ENCODE measurements at regions not wholly inside any gene's neighbourhood (a gene's known extent, or its start where the extent isn't known, plus 50 kb on each side); places are given as distances from the start of the nearest gene placed in this dataset.

DNA sequence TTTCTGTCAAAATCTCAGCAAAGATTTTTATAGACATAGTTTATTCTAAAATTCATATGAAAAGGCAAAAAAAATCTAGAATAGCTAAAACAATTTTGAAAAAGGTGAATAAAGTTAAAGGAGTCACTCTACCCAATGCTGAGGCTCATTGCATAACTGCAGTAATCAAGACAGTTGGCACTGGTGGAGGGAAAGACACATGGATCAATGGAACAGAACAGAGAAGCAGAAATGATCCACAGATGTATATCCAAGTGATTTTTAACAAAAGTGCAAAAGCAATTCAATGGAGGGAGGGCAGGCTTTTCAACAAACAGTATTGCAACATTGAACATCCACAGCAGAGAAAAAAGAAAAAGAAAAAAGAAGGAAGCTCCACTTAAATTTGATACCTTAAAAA, 162.8 kb downstream of the RBM43 start:
- H3K9me3 ChIP-seq (ENCODE audit: control insufficient read depth, insufficient read depth, low read depth, low read length) = no peaks in the 10 kb centered on the region
- TF ChIP-seq MZF1 (tag by site-specific recombination; IDR thresholded peaks at IDR 0.05; ENCODE audit: borderline replicate concordance) = no peak
- TF ChIP-seq ZNF311 (tag by site-specific recombination; IDR thresholded peaks at IDR 0.05; ENCODE audit: borderline replicate concordance) = no peak
- TF ChIP-seq ZNF660 (tag by site-specific recombination; IDR thresholded peaks at IDR 0.05) = no peak
- no peak for TF ChIP-seq KLF10 (tag by site-specific recombination; IDR thresholded peaks at IDR 0.05)
- no peak for TF ChIP-seq ZNF792 (tag by site-specific recombination; IDR thresholded peaks at IDR 0.05)
- H3K4me1 ChIP-seq (ENCODE audit: control insufficient read depth, insufficient read depth, low read length) = no peaks in the 10 kb centered on the region
- ChIA-PET POLR2A (no interaction called here), CTCF (no interaction called here)
- H3K36me3 ChIP-seq (ENCODE audit: control insufficient read depth in 2 of 2, insufficient read depth in 1 of 2, low read length in 2 of 2) = no peaks in the 10 kb centered on the region
- no peak overlapping the region for H3K27ac ChIP-seq (ENCODE audit: extremely low read depth, low read depth, low read length)
- no peak overlapping the region for H3K4me3 ChIP-seq (ENCODE audit: low read depth, low read length)

DNA sequence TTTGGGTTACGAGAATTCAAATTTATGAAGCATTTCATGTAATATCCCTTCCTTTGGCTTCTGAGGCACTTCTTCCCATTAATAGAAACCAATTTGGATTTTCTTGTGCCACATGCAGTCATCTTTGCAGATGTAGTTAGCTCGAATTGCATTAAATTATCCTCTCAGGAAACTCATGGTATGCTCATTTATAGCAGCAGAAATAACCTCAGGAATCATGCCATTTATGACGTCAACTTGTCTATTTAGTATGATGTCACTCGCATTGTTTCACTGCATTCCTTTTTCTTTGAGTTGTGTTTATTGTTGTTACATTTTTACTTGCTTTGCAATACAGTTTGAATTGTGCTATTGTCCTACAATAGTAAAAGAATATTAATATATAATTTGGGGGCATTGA, 163.8 kb downstream of the RBM43 start:
- ChIA-PET CTCF (no interaction called here), POLR2A (no interaction called here)
- no peak overlapping the region for H3K27ac ChIP-seq (ENCODE audit: extremely low read depth, low read depth, low read length)
- no peaks in the 10 kb centered on the region for H3K36me3 ChIP-seq (ENCODE audit: control insufficient read depth in 2 of 2, insufficient read depth in 1 of 2, low read length in 2 of 2)
- TF ChIP-seq ZBTB21 (tag by site-specific recombination; IDR thresholded peaks at IDR 0.05) (0 out of 2 replicates have a peak, but pooled peaks have one; percentile 15), GLIS2 (tag by site-specific recombination; IDR thresholded peaks at IDR 0.05) (no peak), ZIC2 (tag by site-specific recombination; IDR thresholded peaks at IDR 0.05) (no peak), ZNF561 (tag by site-specific recombination; IDR thresholded peaks at IDR 0.05; ENCODE audit: borderline replicate concordance) (no peak)
- TF ChIP-seq, protein P1, sequence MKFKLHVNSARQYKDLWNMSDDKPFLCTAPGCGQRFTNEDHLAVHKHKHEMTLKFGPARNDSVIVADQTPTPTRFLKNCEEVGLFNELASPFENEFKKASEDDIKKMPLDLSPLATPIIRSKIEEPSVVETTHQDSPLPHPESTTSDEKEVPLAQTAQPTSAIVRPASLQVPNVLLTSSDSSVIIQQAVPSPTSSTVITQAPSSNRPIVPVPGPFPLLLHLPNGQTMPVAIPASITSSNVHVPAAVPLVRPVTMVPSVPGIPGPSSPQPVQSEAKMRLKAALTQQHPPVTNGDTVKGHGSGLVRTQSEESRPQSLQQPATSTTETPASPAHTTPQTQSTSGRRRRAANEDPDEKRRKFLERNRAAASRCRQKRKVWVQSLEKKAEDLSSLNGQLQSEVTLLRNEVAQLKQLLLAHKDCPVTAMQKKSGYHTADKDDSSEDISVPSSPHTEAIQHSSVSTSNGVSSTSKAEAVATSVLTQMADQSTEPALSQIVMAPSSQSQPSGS (tag by site-specific recombination; IDR thresholded peaks at IDR 0.05; ENCODE audit: low read depth) = peak; percentile 74
- TF ChIP-seq, protein P2, sequence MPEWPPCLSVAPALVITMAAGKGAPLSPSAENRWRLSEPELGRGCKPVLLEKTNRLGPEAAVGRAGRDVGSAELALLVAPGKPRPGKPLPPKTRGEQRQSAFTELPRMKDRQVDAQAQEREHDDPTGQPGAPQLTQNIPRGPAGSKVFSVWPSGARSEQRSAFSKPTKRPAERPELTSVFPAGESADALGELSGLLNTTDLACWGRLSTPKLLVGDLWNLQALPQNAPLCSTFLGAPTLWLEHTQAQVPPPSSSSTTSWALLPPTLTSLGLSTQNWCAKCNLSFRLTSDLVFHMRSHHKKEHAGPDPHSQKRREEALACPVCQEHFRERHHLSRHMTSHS (tag by site-specific recombination; IDR thresholded peaks at IDR 0.05) = no peak
- no peak overlapping the region for H3K4me3 ChIP-seq (ENCODE audit: low read depth, low read length)
- H3K4me1 ChIP-seq (ENCODE audit: control insufficient read depth, insufficient read depth, low read length) = no peaks in the 10 kb centered on the region
- H3K9me3 ChIP-seq (ENCODE audit: control insufficient read depth, insufficient read depth, low read depth, low read length) = no peaks in the 10 kb centered on the region

DNA sequence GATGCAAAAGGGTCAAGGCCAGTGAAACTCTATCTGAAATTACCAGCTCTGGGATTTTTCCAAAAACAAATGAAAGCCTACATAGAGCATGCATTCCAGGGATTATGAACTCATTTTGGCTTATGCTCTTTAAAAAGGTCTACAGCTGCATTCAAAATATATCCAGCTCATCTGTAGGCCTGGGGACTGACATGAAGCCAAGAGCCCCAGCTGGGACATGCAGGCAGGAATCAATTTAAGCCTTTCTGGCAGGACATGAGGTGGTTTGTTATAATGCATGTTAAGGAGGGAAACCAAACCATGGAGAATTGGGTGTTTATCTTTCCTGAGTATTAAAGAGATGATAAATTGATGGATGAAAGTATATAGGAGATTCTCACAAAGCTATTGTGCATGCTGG, 164.5 kb downstream of the RBM43 start:
- Histone ChIP-seq H3K27ac (ENCODE audit: extremely low read depth, low read depth, low read length) (no peak overlapping the region), H3K36me3 (ENCODE audit: control insufficient read depth in 2 of 2, insufficient read depth in 1 of 2, low read length in 2 of 2) (no peaks in the 10 kb centered on the region), H3K4me3 (ENCODE audit: low read depth, low read length) (no peak overlapping the region), H3K4me1 (ENCODE audit: control insufficient read depth, insufficient read depth, low read length) (no peaks in the 10 kb centered on the region), H3K9me3 (ENCODE audit: control insufficient read depth, insufficient read depth, low read depth, low read length) (no peaks in the 10 kb centered on the region)
- ChIA-PET CTCF (no interaction called here), POLR2A (no interaction called here)
- no peak for TF ChIP-seq ZFHX2 (tag by site-specific recombination; conservative IDR thresholded peaks at IDR 0.05)
- TF ChIP-seq ZNF544 (tag by site-specific recombination; IDR thresholded peaks at IDR 0.05) = no peak
- TF ChIP-seq, protein P3, sequence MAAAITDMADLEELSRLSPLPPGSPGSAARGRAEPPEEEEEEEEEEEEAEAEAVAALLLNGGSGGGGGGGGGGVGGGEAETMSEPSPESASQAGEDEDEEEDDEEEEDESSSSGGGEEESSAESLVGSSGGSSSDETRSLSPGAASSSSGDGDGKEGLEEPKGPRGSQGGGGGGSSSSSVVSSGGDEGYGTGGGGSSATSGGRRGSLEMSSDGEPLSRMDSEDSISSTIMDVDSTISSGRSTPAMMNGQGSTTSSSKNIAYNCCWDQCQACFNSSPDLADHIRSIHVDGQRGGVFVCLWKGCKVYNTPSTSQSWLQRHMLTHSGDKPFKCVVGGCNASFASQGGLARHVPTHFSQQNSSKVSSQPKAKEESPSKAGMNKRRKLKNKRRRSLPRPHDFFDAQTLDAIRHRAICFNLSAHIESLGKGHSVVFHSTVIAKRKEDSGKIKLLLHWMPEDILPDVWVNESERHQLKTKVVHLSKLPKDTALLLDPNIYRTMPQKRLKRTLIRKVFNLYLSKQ (tag by site-specific recombination; IDR thresholded peaks at IDR 0.05; ENCODE audit: borderline replicate concordance) = no peak
- no peak for TF ChIP-seq ZBTB17 (tag by site-specific recombination; IDR thresholded peaks at IDR 0.05)
- TF ChIP-seq ZNF792 (tag by site-specific recombination; IDR thresholded peaks at IDR 0.05) = no peak
- TF ChIP-seq, protein P4, sequence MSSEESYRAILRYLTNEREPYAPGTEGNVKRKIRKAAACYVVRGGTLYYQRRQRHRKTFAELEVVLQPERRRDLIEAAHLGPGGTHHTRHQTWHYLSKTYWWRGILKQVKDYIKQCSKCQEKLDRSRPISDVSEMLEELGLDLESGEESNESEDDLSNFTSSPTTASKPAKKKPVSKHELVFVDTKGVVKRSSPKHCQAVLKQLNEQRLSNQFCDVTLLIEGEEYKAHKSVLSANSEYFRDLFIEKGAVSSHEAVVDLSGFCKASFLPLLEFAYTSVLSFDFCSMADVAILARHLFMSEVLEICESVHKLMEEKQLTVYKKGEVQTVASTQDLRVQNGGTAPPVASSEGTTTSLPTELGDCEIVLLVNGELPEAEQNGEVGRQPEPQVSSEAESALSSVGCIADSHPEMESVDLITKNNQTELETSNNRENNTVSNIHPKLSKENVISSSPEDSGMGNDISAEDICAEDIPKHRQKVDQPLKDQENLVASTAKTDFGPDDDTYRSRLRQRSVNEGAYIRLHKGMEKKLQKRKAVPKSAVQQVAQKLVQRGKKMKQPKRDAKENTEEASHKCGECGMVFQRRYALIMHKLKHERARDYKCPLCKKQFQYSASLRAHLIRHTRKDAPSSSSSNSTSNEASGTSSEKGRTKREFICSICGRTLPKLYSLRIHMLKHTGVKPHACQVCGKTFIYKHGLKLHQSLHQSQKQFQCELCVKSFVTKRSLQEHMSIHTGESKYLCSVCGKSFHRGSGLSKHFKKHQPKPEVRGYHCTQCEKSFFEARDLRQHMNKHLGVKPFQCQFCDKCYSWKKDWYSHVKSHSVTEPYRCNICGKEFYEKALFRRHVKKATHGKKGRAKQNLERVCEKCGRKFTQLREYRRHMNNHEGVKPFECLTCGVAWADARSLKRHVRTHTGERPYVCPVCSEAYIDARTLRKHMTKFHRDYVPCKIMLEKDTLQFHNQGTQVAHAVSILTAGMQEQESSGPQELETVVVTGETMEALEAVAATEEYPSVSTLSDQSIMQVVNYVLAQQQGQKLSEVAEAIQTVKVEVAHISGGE (tag by site-specific recombination; conservative IDR thresholded peaks at IDR 0.05; ENCODE audit: low read depth) = no peak
- no peak for TF ChIP-seq ZNF776 (tag by site-specific recombination; IDR thresholded peaks at IDR 0.05; ENCODE audit: borderline replicate concordance)
- no peak for TF ChIP-seq ZNF791 (tag by site-specific recombination; IDR thresholded peaks at IDR 0.05)

Data from HEK293 (cell line).